Skeletal muscle tissue (tissue), 3 donors: ENCODE measurements at regions not wholly inside any gene's neighbourhood (a gene's known extent, or its start where the extent isn't known, plus 50 kb on each side); places are given as distances from the start of the nearest gene placed in this dataset.

ENCODE experiments used
- H3K27ac ChIP-seq: one replicate; pipeline ENCODE4 v1.7.0; 2013; ENCODE audit warnings: mild to moderate bottlenecking, low read depth, low read length, inconsistent platforms
- H3K27me3 ChIP-seq, 3 donors: one replicate each; pipeline ENCODE4 v1.7.0; 2013; ENCODE audit warnings: low read length in 3 of 3; ENCODE audit not compliant: control insufficient read depth in 3 of 3, insufficient read depth in 3 of 3
- H3K36me3 ChIP-seq, 3 donors: one replicate each; pipeline ENCODE4 v1.7.0; 2013; ENCODE audit warnings: low read length in 3 of 3; ENCODE audit not compliant: control insufficient read depth in 3 of 3, insufficient read depth in 3 of 3
- H3K4me1 ChIP-seq, 3 donors: one replicate each; pipeline ENCODE4 v1.7.0; 2013; ENCODE audit warnings: low read length in 3 of 3, mild to moderate bottlenecking in 3 of 3; ENCODE audit not compliant: control insufficient read depth in 3 of 3, insufficient read depth in 3 of 3
- H3K4me3 ChIP-seq, 3 donors: one replicate each; pipeline ENCODE4 v1.7.0; 2013; ENCODE audit warnings: low read length in 3 of 3
- H3K9ac ChIP-seq, 3 donors: one replicate each; pipeline ENCODE4 v1.7.0; 2013; ENCODE audit warnings: low read length in 3 of 3, mild to moderate bottlenecking in 3 of 3, moderate library complexity in 2 of 3, low read depth in 1 of 3
- H3K9me3 ChIP-seq, 3 donors: one replicate each; pipeline ENCODE4 v1.7.0; 2013; ENCODE audit warnings: low read length in 3 of 3; ENCODE audit not compliant: control insufficient read depth in 3 of 3
- donor health status: Osteomylitis.

DNA sequence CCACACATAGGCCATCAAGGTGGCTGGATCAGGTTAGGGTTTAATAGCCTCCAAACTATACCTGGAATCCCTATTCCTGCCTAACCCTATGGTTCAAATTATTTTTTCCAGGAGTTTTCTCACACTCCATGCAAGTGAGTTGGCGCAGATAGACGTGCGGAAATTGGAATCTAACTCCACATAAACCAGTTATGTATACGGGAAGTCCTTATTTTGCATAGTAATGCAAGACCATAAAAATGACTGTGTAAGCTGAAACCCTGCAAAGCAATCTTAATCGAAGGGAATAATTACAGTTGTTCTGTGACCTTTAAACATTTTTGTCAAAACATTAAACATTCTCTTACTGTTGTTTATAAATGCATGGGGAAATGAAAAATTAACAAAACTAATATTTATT, 200.1 kb upstream of the SIX2 start:
- H3K27ac ChIP-seq: no peak overlapping the region
- no peaks in the 10 kb centered on the region for H3K4me1 ChIP-seq
- H3K36me3 ChIP-seq: no peaks in the 10 kb centered on the region
- no peak overlapping the region for H3K4me3 ChIP-seq
- H3K9ac ChIP-seq: no peak overlapping the region
- H3K9me3 ChIP-seq: no peaks in the 10 kb centered on the region
- no peaks in the 10 kb centered on the region for H3K27me3 ChIP-seq

DNA sequence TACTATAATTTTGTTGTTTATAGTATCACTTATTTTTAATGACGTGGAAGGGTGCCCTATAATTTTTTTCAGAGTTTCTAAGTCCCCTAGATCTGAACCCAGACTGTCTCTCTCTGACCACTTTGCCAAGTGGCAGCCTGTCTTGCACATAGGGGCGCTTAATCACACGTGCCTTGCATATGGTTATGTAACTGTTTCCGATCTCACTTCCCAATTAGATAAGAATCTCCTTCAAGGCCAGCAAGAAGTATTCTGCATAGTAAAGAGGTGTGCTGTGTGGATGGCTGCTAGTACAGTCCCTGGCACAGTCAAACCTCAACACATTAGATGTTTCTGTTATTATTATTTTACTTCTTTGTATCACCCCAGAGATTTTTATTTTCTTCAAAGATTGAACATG, 197.8 kb upstream of the SIX2 start:
- Histone ChIP-seq H3K4me3 (no peak overlapping the region), H3K36me3 (no peaks in the 10 kb centered on the region), H3K27me3 (no peaks in the 10 kb centered on the region), H3K4me1 (no peaks in the 10 kb centered on the region), H3K9ac (no peak overlapping the region), H3K9me3 (no peaks in the 10 kb centered on the region), H3K27ac (no peak overlapping the region)

DNA sequence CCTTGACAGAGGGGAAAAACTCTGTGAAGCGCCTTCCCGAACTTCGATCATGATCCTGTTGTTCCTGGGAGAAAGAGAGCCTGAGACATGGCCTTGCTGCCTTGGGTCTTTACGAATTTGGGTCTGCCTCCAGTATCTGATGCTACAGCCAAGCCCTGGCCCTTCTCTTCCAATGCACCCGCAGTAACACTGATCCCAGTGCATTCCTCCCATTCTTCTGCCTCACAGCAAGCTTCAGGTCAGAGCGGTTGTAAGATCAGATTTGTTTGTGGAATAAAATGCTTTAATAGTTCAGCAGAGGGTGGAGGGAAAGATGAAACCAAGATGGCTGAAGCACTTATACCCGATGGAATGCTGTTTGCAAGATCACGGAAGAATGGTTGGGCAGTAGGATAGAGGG, 196.7 kb upstream of the SIX2 start:
- H3K9me3 ChIP-seq: no peaks in the 10 kb centered on the region
- H3K27ac ChIP-seq: no peak overlapping the region
- peaks cover 0 to 3% (median under 1%) of the 10 kb centered on the region in 3 donors for H3K27me3 ChIP-seq
- H3K4me3 ChIP-seq: no peak overlapping the region
- H3K4me1 ChIP-seq: no peaks in the 10 kb centered on the region
- no peak overlapping the region for H3K9ac ChIP-seq
- no peaks in the 10 kb centered on the region for H3K36me3 ChIP-seq

DNA sequence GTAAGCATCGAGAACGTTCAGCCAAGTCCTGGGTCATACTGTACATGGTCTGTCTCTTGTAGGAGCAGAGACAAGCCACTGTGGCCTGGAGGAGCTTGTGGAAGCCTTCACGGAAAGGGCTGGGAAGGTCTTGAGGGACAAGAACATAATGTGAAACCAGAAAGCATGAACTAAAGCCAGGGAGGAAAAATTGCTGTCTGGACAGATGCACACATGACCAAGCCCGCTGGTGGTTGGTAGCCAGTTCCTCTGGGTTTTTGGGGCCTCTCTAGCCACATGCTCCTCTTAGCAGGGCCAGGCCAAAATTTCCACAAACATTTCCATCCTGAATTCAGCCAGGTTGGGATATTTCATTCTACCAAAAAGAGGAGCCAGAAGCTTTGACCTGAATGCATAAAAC, 196.2 kb upstream of the SIX2 start:
- no peaks in the 10 kb centered on the region for H3K36me3 ChIP-seq
- H3K27me3 ChIP-seq: peaks cover 0 to 3% (median 3%) of the 10 kb centered on the region in 3 donors
- no peak overlapping the region for H3K27ac ChIP-seq
- H3K9ac ChIP-seq: no peak overlapping the region
- H3K4me3 ChIP-seq: no peak overlapping the region
- peaks cover 0 to 2% (median 0%) of the 10 kb centered on the region in 3 donors for H3K4me1 ChIP-seq
- H3K9me3 ChIP-seq: no peaks in the 10 kb centered on the region

DNA sequence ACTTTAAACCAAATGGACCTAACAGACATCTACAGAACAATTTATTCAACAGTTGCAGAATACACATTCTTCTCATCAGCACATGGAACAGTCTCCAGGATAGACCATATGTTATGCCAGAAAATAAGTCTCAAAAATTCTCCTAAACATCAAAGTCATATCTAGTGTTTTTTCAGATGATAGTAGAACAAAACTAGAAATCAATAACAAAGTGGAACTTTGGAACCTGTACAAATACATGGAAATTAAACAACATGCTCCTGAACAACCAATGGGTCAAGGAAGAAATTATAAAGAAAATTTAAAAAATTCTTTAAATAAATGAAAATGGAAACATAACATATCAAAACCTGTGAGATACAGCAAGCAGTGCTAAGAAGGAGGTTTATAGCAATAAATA, 194.1 kb upstream of the SIX2 start:
- no peaks in the 10 kb centered on the region for H3K9me3 ChIP-seq
- no peak overlapping the region for H3K4me3 ChIP-seq
- H3K36me3 ChIP-seq: no peaks in the 10 kb centered on the region
- H3K27me3 ChIP-seq: peaks cover 0 to 3% (median 3%) of the 10 kb centered on the region in 3 donors
- H3K4me1 ChIP-seq: peaks cover 0 to 3% (median 0%) of the 10 kb centered on the region in 3 donors
- no peak overlapping the region for H3K9ac ChIP-seq
- H3K27ac ChIP-seq: no peak overlapping the region

DNA sequence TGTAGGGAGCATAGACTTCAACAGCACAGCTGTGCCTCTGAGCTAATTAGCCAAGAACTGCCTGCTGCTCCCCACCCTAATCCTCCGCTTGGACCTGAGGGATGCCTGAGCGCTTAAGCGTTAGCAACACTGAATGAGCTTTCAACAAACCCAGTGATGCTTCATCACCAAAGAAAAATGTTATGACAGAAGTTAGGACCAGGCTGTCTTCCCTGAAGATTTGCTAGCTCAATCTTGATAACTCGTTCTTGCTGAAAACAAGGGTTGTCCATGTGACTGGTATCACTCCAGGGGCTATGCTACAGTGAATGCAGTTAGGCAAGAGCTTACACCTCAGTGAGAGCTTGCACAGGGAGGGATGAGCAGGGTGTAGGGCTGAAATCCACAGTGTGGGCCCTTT, 190.7 kb upstream of the SIX2 start:
- H3K9ac ChIP-seq: no peak overlapping the region
- H3K36me3 ChIP-seq: no peaks in the 10 kb centered on the region
- H3K9me3 ChIP-seq: no peaks in the 10 kb centered on the region
- H3K4me1 ChIP-seq: peaks cover 0 to 3% (median 0%) of the 10 kb centered on the region in 3 donors
- no peak overlapping the region for H3K27ac ChIP-seq
- no peak overlapping the region for H3K4me3 ChIP-seq
- H3K27me3 ChIP-seq: peaks cover 0 to 3% (median 3%) of the 10 kb centered on the region in 3 donors

DNA sequence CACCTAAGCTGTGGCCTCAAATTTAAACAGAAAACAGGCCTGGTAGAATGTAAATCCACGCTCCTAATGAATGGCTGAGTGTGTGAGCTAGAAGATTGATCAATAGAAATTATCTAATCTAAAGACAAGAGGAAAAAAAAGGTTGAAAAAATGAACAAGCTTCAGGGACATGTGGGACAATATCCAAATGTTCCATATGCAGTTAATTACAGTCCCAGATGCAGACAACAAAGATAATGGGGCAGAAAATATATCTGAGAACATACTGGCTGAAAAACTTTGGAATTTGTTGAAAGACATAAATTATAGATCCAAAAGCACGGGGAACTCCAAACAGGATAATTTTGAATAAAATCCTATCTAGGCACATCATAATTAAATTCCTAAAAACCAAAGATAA, 186.7 kb upstream of the SIX2 start:
- no peak overlapping the region for H3K9ac ChIP-seq
- peaks cover 0 to 3% (median 0%) of the 10 kb centered on the region in 3 donors for H3K4me1 ChIP-seq

DNA sequence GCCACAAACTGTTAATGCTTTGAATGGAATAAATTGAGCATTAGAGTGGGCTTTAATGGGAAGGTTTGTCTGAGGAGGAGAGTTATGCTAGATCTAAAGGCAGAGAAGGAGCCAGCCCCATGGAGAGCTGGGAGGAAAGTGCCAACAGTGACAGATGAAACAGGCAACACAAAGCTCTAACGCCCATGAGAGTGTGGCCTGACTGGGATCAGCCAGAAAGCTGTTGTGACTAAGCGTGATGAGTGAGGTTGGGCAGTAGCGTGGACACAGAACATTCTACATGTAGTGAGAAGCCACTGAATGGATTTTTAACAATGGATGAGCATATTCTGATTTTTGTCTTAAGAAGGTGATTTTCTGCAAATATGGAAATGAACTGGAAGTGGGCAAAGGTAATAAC, 185.3 kb upstream of the SIX2 start:
- no peaks in the 10 kb centered on the region for H3K4me1 ChIP-seq
- no peak overlapping the region for H3K9ac ChIP-seq
- no peaks in the 10 kb centered on the region for H3K36me3 ChIP-seq
- no peak overlapping the region for H3K27ac ChIP-seq
- H3K4me3 ChIP-seq: no peak overlapping the region
- H3K27me3 ChIP-seq: peaks cover 0 to 4% (median 0%) of the 10 kb centered on the region in 3 donors
- no peaks in the 10 kb centered on the region for H3K9me3 ChIP-seq

More for the DNA sequence above, 186.7 kb upstream of the SIX2 start:
- no peak overlapping the region for H3K27ac ChIP-seq
- H3K4me3 ChIP-seq: no peak overlapping the region
- H3K27me3 ChIP-seq: peaks cover 0 to 3% (median 0%) of the 10 kb centered on the region in 3 donors
- H3K9me3 ChIP-seq: no peaks in the 10 kb centered on the region
- H3K36me3 ChIP-seq: no peaks in the 10 kb centered on the region

DNA sequence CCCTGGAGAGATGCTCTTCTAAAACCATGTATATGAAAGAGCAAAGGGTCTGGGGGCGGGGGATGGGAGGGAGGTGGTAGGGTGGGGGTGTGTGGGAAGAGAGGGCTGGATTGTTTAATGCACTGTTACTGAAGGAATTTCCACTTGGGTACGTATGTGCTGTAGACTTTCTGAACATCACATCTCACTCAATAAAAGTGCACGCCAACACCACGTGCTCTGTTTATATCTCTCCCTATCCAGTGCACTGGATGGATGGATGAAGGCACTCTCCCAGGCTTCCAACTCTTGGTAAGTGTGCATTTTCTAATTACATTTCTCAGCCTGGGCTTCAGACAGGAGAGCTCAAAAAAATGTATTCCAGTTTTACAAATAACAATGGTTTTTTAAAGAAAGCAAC, 184.3 kb upstream of the SIX2 start:
- Histone ChIP-seq H3K36me3 (no peaks in the 10 kb centered on the region), H3K9ac (no peak overlapping the region), H3K4me3 (no peak overlapping the region), H3K9me3 (no peaks in the 10 kb centered on the region), H3K4me1 (no peaks in the 10 kb centered on the region), H3K27me3 (peaks cover 0 to 4% (median 0%) of the 10 kb centered on the region in 3 donors), H3K27ac (no peak overlapping the region)

DNA sequence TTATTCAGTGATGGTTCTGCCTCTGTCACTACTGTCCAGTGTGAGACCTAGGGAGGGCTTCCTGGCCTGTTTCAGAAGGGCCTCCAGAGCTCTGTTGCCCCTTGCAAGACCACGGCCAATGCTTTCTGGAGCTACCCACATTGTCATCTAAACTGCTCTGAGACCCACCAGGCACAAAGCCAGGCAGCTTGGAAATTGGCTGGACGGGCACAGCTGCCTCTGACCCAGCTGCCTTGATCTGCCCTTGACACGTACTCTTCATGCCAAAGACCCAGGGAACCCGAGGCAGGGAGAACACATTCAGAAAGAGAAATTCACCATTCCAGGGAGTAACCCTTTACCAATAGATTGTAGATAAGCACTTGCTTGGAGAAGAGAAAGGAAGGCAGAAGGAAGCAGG, 183.7 kb upstream of the SIX2 start:
- H3K9ac ChIP-seq: no peak overlapping the region
- no peak overlapping the region for H3K4me3 ChIP-seq
- no peaks in the 10 kb centered on the region for H3K36me3 ChIP-seq
- no peak overlapping the region for H3K27ac ChIP-seq
- no peaks in the 10 kb centered on the region for H3K4me1 ChIP-seq
- H3K9me3 ChIP-seq: no peaks in the 10 kb centered on the region
- H3K27me3 ChIP-seq: peaks cover 0 to 4% (median 0%) of the 10 kb centered on the region in 3 donors

DNA sequence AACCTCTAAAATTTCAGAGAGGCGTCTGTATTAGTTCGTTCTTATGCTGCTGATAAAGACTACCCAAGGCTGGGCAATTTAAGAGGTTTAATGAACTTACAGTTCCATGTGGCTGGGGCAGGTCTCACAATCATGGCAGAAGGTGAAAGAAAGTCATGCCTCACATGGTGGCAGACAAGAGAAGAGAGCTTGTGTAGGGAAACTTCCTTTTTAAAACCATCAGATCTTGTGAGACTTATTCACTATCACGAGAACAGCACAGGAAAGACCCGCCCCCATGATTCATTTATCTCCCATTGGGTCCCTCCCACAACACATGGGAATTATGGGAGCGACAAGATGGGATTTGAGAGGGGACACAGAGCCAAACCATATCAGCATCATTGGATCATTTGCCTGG, 183.2 kb upstream of the SIX2 start:
- no peak overlapping the region for H3K9ac ChIP-seq
- H3K36me3 ChIP-seq: no peaks in the 10 kb centered on the region
- no peak overlapping the region for H3K4me3 ChIP-seq
- H3K9me3 ChIP-seq: no peaks in the 10 kb centered on the region
- no peak overlapping the region for H3K27ac ChIP-seq
- peaks cover 0 to 4% (median 0%) of the 10 kb centered on the region in 3 donors for H3K27me3 ChIP-seq
- H3K4me1 ChIP-seq: no peaks in the 10 kb centered on the region
